Neural cell (in vitro differentiated cells): ENCODE measurements at regions not wholly inside any gene's neighbourhood (a gene's known extent, or its start where the extent isn't known, plus 50 kb on each side); places are given as distances from the start of the nearest gene placed in this dataset.
A peak's percentile ranks its signal among the peaks of the same experiment; 100 is the strongest.

Experiments used
- H2AFZ ChIP-seq: fragments of 200-600, 300-800 bp; sonication (generic), shearing (Covaris generic); 2 replicates; pipeline ENCODE4 v1.6.0; 2014; ENCODE audit warnings: low read depth, mild to moderate bottlenecking, antibody characterized with exemption, low read length, moderate library complexity
- H3F3A ChIP-seq: fragments of 200-600 bp; shearing (Covaris generic); 2 replicates; pipeline ENCODE4 v1.6.1; 2016; ENCODE audit warnings: mild to moderate bottlenecking, moderate library complexity, mixed read lengths, antibody characterized with exemption, low read length; ENCODE audit not compliant: insufficient read depth, poor library complexity, severe bottlenecking
- H3K27ac ChIP-seq: fragments of 200-600, 300-800 bp; sonication (generic), shearing (Covaris generic); 2 replicates; pipeline ENCODE4 v1.5.1; 2014; ENCODE audit warnings: mild to moderate bottlenecking, low read length, moderate library complexity
- H3K27me3 ChIP-seq: fragments of 300-800, 200-600 bp; sonication (generic), shearing (Covaris generic); 2 replicates; pipeline ENCODE4 v1.6.0; 2014; ENCODE audit warnings: mild to moderate bottlenecking, low read depth, low read length, moderate library complexity; ENCODE audit not compliant: insufficient read depth
- H3K36me3 ChIP-seq: fragments of 300-800, 200-600 bp; sonication (generic), shearing (Covaris generic); 2 replicates; pipeline ENCODE4 v1.5.1; 2014; ENCODE audit warnings: mild to moderate bottlenecking, antibody characterized with exemption, low read length, moderate library complexity; ENCODE audit not compliant: insufficient read depth
- H3K4me2 ChIP-seq: fragments of 300-800, 200-600 bp; sonication (generic), shearing (Covaris generic); 2 replicates; pipeline ENCODE4 v1.6.0; 2014; ENCODE audit warnings: mild to moderate bottlenecking, low read length
- H3K4me3 ChIP-seq: fragments of 300-800, 200-600 bp; sonication (generic), shearing (Covaris generic); 2 replicates; pipeline ENCODE4 v1.5.1; 2014; ENCODE audit warnings: mild to moderate bottlenecking, low read length, moderate library complexity
- H3K79me2 ChIP-seq: fragments of 200-600 bp; shearing (Covaris generic); replicated peaks from 2 replicates; pipeline ENCODE4 v1.6.0; 2014; ENCODE audit warnings: mild to moderate bottlenecking, low read length, moderate library complexity; ENCODE audit not compliant: insufficient read depth
- H3K9ac ChIP-seq: fragments of 300-800, 200-600 bp; sonication (generic), shearing (Covaris generic); 2 replicates; pipeline ENCODE4 v1.6.1; 2016; ENCODE audit warnings: mild to moderate bottlenecking, low read length, mixed read lengths
- H3K9me2 ChIP-seq: fragments of 200-600 bp; shearing (Covaris generic); 2 replicates; pipeline ENCODE4 v1.6.1; 2016; ENCODE audit warnings: mild to moderate bottlenecking, low read length, mixed read lengths; ENCODE audit not compliant: insufficient read depth
- H3K9me3 ChIP-seq: fragments of 200-600, 300-800 bp; sonication (generic), shearing (Covaris generic); 2 replicates; pipeline ENCODE4 v1.6.1; 2016; ENCODE audit warnings: mild to moderate bottlenecking, mixed run types, low read length, moderate library complexity, mixed read lengths
- H4K20me1 ChIP-seq: fragments of 200-600 bp; shearing (Covaris generic); 2 replicates; pipeline ENCODE4 v1.6.1; 2016; ENCODE audit warnings: mild to moderate bottlenecking, mixed run types; ENCODE audit not compliant: insufficient read depth
- CTCF ChIP-seq: fragments of 450-650 bp; IDR thresholded peaks from 2 replicates; pipeline ENCODE4 v1.5.1; 2014; ENCODE audit warnings: antibody characterized with exemption, mild to moderate bottlenecking, moderate library complexity; ENCODE audit not compliant: poor library complexity, severe bottlenecking
- EP300 ChIP-seq: fragments of 450-650 bp; conservative IDR thresholded peaks from 2 replicates; pipeline ENCODE4 v1.6.1; 2014; ENCODE audit warnings: antibody characterized with exemption, mild to moderate bottlenecking, moderate library complexity; ENCODE audit not compliant: poor library complexity, severe bottlenecking
- EZH2 ChIP-seq: fragments of 200-600, 300-800 bp; shearing (Covaris generic), sonication (generic); IDR thresholded peaks from 2 replicates; pipeline ENCODE4 v1.6.1; 2014; ENCODE audit warnings: antibody characterized with exemption, low read length, borderline replicate concordance, mild to moderate bottlenecking; ENCODE audit not compliant: insufficient read depth, poor library complexity, severe bottlenecking
- MXI1 ChIP-seq: fragments of 450-650 bp; conservative IDR thresholded peaks from 2 replicates; pipeline ENCODE4 v1.6.1; 2014; ENCODE audit warnings: antibody characterized with exemption, mild to moderate bottlenecking; ENCODE audit not compliant: poor library complexity, severe bottlenecking
- POLR2AphosphoS5 ChIP-seq: IDR thresholded peaks from 2 replicates; pipeline ENCODE4 v1.6.1; 2012
- RAD21 ChIP-seq: fragments of 450-650 bp; conservative IDR thresholded peaks from 2 replicates; pipeline ENCODE4 v1.6.1; 2014; ENCODE audit warnings: antibody characterized with exemption, mild to moderate bottlenecking, moderate library complexity
- REST ChIP-seq: IDR thresholded peaks from 2 replicates; pipeline ENCODE4 v1.6.1; 2012; ENCODE audit warnings: borderline replicate concordance
- SMC3 ChIP-seq: fragments of 450-650 bp; conservative IDR thresholded peaks from 2 replicates; pipeline ENCODE4 v1.6.1; 2014; ENCODE audit warnings: antibody characterized with exemption, mild to moderate bottlenecking, moderate library complexity; ENCODE audit not compliant: poor library complexity
- TAF1 ChIP-seq: IDR thresholded peaks from 2 replicates; pipeline ENCODE4 v1.6.1; 2012; ENCODE audit warnings: low read depth

- Histone ChIP-seq H3K27me3 (no peaks in the 10 kb centered on the region), H3F3A (no peaks in the 10 kb centered on the region), H4K20me1 (no peaks in the 10 kb centered on the region), H3K9me3 (no peaks in the 10 kb centered on the region), H3K4me3 (no peak overlapping the region), H3K4me2 (no peak overlapping the region), H3K27ac (no peak overlapping the region), H3K9ac (no peak overlapping the region), H3K79me2 (no peaks in the 10 kb centered on the region), H2AFZ (no peak overlapping the region), H3K9me2 (no peaks in the 10 kb centered on the region), H3K36me3 (no peaks in the 10 kb centered on the region)
- TF ChIP-seq SMC3 (no peak), CTCF (no peak), MXI1 (no peak), POLR2AphosphoS5 (no peak), REST (no peak), EZH2 (no peak), RAD21 (no peak), TAF1 (no peak), EP300 (no peak)
Measured at GRCh38 chr4:20570981-20571715, 129.1 kb upstream of the PACRGL start.

- H3K36me3 ChIP-seq: no peaks in the 10 kb centered on the region
- no peak overlapping the region for H3K4me3 ChIP-seq
- no peaks in the 10 kb centered on the region for H4K20me1 ChIP-seq
- H3K79me2 ChIP-seq: no peaks in the 10 kb centered on the region
- no peaks in the 10 kb centered on the region for H3K9me3 ChIP-seq
- H3K9ac ChIP-seq: no peak overlapping the region
- H3F3A ChIP-seq: no peaks in the 10 kb centered on the region
- H3K27me3 ChIP-seq: no peaks in the 10 kb centered on the region
- TF ChIP-seq SMC3 (no peak), EP300 (no peak), RAD21 (no peak), TAF1 (no peak)
- H3K27ac ChIP-seq: no peak overlapping the region
- no peaks in the 10 kb centered on the region for H3K9me2 ChIP-seq
- H2AFZ ChIP-seq: peak overlapping the region; percentile 9
- H3K4me2 ChIP-seq: no peak overlapping the region
Measured at GRCh38 chr4:20572976-20573375, 127.3 kb upstream of the PACRGL start.
